ENCODE measurements at regions not wholly inside any gene's neighbourhood (a gene's known extent, or its start where the extent isn't known, plus 50 kb on each side); places are given as distances from the start of the nearest gene placed in this dataset.

GRCh38 chr15:97567411-97567810 is 393.1 kb upstream of the ARRDC4 start:
- H3K36me3 Mint-ChIP-seq (ENCODE audit: low read depth) = no peaks in the 10 kb centered on the region
- H3K27me3 Mint-ChIP-seq (ENCODE audit: insufficient read depth) = no peaks in the 10 kb centered on the region
- H3K27ac Mint-ChIP-seq = no peak overlapping the region
- peaks cover 3% of the 10 kb centered on the region for H3K9me3 Mint-ChIP-seq
- intact Hi-C loops (cut with micrococcal nuclease) = no loop called here
- H3K4me3 Mint-ChIP-seq = no peak overlapping the region
- H3K4me1 Mint-ChIP-seq (ENCODE audit: low read depth) = no peaks in the 10 kb centered on the region
- DNase-seq (ENCODE audit: low spot score) = no peak

- H3K27ac Mint-ChIP-seq = no peak overlapping the region
- peaks cover 11% of the 10 kb centered on the region for H3K9me3 Mint-ChIP-seq
- DNase-seq (ENCODE audit: low spot score) = no peak
- H3K4me1 Mint-ChIP-seq (ENCODE audit: low read depth) = no peaks in the 10 kb centered on the region
- intact Hi-C loops (cut with micrococcal nuclease) = no loop called here
- H3K27me3 Mint-ChIP-seq (ENCODE audit: insufficient read depth) = no peaks in the 10 kb centered on the region
- H3K4me3 Mint-ChIP-seq = no peak overlapping the region
- H3K36me3 Mint-ChIP-seq (ENCODE audit: low read depth) = no peaks in the 10 kb centered on the region
Observed at GRCh38 chr15:97576929-97577645, 383.4 kb upstream of the ARRDC4 start.

- H3K27me3 Mint-ChIP-seq (ENCODE audit: insufficient read depth) = no peaks in the 10 kb centered on the region
- no peaks in the 10 kb centered on the region for H3K4me1 Mint-ChIP-seq (ENCODE audit: low read depth)
- no peak for DNase-seq (ENCODE audit: low spot score)
- no peaks in the 10 kb centered on the region for H3K36me3 Mint-ChIP-seq (ENCODE audit: low read depth)
- H3K27ac Mint-ChIP-seq = no peak overlapping the region
- H3K9me3 Mint-ChIP-seq = peaks cover 14% of the 10 kb centered on the region
- intact Hi-C loops (cut with micrococcal nuclease) = no loop called here
- H3K4me3 Mint-ChIP-seq = no peak overlapping the region
Observed at GRCh38 chr15:97585408-97585807, 375.1 kb upstream of the ARRDC4 start.

- no peaks in the 10 kb centered on the region for H3K36me3 Mint-ChIP-seq (ENCODE audit: low read depth)
- intact Hi-C loops (cut with micrococcal nuclease) = no loop called here
- no peak overlapping the region for H3K4me3 Mint-ChIP-seq
- H3K27me3 Mint-ChIP-seq (ENCODE audit: insufficient read depth) = no peaks in the 10 kb centered on the region
- peaks cover 2% of the 10 kb centered on the region for H3K9me3 Mint-ChIP-seq
- H3K27ac Mint-ChIP-seq = no peak overlapping the region
- no peaks in the 10 kb centered on the region for H3K4me1 Mint-ChIP-seq (ENCODE audit: low read depth)
- no peak for DNase-seq (ENCODE audit: low spot score)
Observed at GRCh38 chr15:97592778-97593177, 367.7 kb upstream of the ARRDC4 start.

GRCh38 chr15:97597801-97598200 is 362.7 kb upstream of the ARRDC4 start:
- H3K9me3 Mint-ChIP-seq = peaks cover 7% of the 10 kb centered on the region
- H3K4me3 Mint-ChIP-seq = no peak overlapping the region
- H3K36me3 Mint-ChIP-seq (ENCODE audit: low read depth) = no peaks in the 10 kb centered on the region
- intact Hi-C loops (cut with micrococcal nuclease) = no loop called here
- H3K4me1 Mint-ChIP-seq (ENCODE audit: low read depth) = no peaks in the 10 kb centered on the region
- DNase-seq (ENCODE audit: low spot score) = no peak
- no peaks in the 10 kb centered on the region for H3K27me3 Mint-ChIP-seq (ENCODE audit: insufficient read depth)
- no peak overlapping the region for H3K27ac Mint-ChIP-seq

GRCh38 chr15:97598353-97598798 is 362.1 kb upstream of the ARRDC4 start:
- H3K27ac Mint-ChIP-seq = no peak overlapping the region
- no peaks in the 10 kb centered on the region for H3K4me1 Mint-ChIP-seq (ENCODE audit: low read depth)
- DNase-seq (ENCODE audit: low spot score) = no peak
- no peaks in the 10 kb centered on the region for H3K36me3 Mint-ChIP-seq (ENCODE audit: low read depth)
- intact Hi-C loops (cut with micrococcal nuclease) = no loop called here
- H3K9me3 Mint-ChIP-seq = peaks cover 7% of the 10 kb centered on the region
- no peaks in the 10 kb centered on the region for H3K27me3 Mint-ChIP-seq (ENCODE audit: insufficient read depth)
- H3K4me3 Mint-ChIP-seq = no peak overlapping the region

- intact Hi-C loops (cut with micrococcal nuclease) = no loop called here
- no peak for DNase-seq (ENCODE audit: low spot score)
- no peak overlapping the region for H3K27ac Mint-ChIP-seq
- H3K27me3 Mint-ChIP-seq (ENCODE audit: insufficient read depth) = no peaks in the 10 kb centered on the region
- no peaks in the 10 kb centered on the region for H3K36me3 Mint-ChIP-seq (ENCODE audit: low read depth)
- no peak overlapping the region for H3K4me3 Mint-ChIP-seq
- peaks cover 7% of the 10 kb centered on the region for H3K9me3 Mint-ChIP-seq
- H3K4me1 Mint-ChIP-seq (ENCODE audit: low read depth) = no peaks in the 10 kb centered on the region
Observed at GRCh38 chr15:97600190-97600589, 360.3 kb upstream of the ARRDC4 start.

GRCh38 chr15:97604677-97605076 is 355.8 kb upstream of the ARRDC4 start:
- intact Hi-C loops (cut with micrococcal nuclease) = no loop called here
- Mint-ChIP-seq H3K4me1 (ENCODE audit: low read depth) (no peaks in the 10 kb centered on the region), H3K27me3 (ENCODE audit: insufficient read depth) (no peaks in the 10 kb centered on the region), H3K4me3 (no peak overlapping the region), H3K9me3 (no peaks in the 10 kb centered on the region), H3K36me3 (ENCODE audit: low read depth) (no peaks in the 10 kb centered on the region), H3K27ac (no peak overlapping the region)
- no peak for DNase-seq (ENCODE audit: low spot score)

GRCh38 chr15:97615114-97615513 is 345.4 kb upstream of the ARRDC4 start:
- intact Hi-C loops (cut with micrococcal nuclease) = no loop called here
- H3K9me3 Mint-ChIP-seq = peaks cover 14% of the 10 kb centered on the region
- H3K27ac Mint-ChIP-seq = no peak overlapping the region
- no peak overlapping the region for H3K4me3 Mint-ChIP-seq
- no peaks in the 10 kb centered on the region for H3K4me1 Mint-ChIP-seq (ENCODE audit: low read depth)
- no peaks in the 10 kb centered on the region for H3K36me3 Mint-ChIP-seq (ENCODE audit: low read depth)
- H3K27me3 Mint-ChIP-seq (ENCODE audit: insufficient read depth) = no peaks in the 10 kb centered on the region
- DNase-seq (ENCODE audit: low spot score) = no peak

- Mint-ChIP-seq H3K4me1 (ENCODE audit: low read depth) (no peaks in the 10 kb centered on the region), H3K27me3 (ENCODE audit: insufficient read depth) (peaks cover 1% of the 10 kb centered on the region), H3K4me3 (no peak overlapping the region), H3K36me3 (ENCODE audit: low read depth) (no peaks in the 10 kb centered on the region), H3K27ac (no peak overlapping the region), H3K9me3 (peaks cover 3% of the 10 kb centered on the region)
- no peak for DNase-seq (ENCODE audit: low spot score)
- intact Hi-C loops (cut with micrococcal nuclease) = no loop called here
Observed at GRCh38 chr15:97623091-97623661, 337.3 kb upstream of the ARRDC4 start.

GRCh38 chr15:97627634-97628033 is 332.9 kb upstream of the ARRDC4 start:
- Mint-ChIP-seq H3K36me3 (ENCODE audit: low read depth) (no peaks in the 10 kb centered on the region), H3K27me3 (ENCODE audit: insufficient read depth) (peaks cover 1% of the 10 kb centered on the region), H3K27ac (no peak overlapping the region), H3K4me3 (no peak overlapping the region), H3K4me1 (ENCODE audit: low read depth) (no peaks in the 10 kb centered on the region), H3K9me3 (peaks cover 3% of the 10 kb centered on the region)
- no peak for DNase-seq (ENCODE audit: low spot score)
- intact Hi-C loops (cut with micrococcal nuclease) = no loop called here

GRCh38 chr15:97645758-97646157 is 314.7 kb upstream of the ARRDC4 start:
- no peaks in the 10 kb centered on the region for H3K9me3 Mint-ChIP-seq
- DNase-seq (ENCODE audit: low spot score) = no peak
- H3K36me3 Mint-ChIP-seq (ENCODE audit: low read depth) = no peaks in the 10 kb centered on the region
- H3K27ac Mint-ChIP-seq = no peak overlapping the region
- no peaks in the 10 kb centered on the region for H3K27me3 Mint-ChIP-seq (ENCODE audit: insufficient read depth)
- H3K4me3 Mint-ChIP-seq = no peak overlapping the region
- intact Hi-C loops (cut with micrococcal nuclease) = no loop called here
- H3K4me1 Mint-ChIP-seq (ENCODE audit: low read depth) = no peaks in the 10 kb centered on the region

- H3K9me3 Mint-ChIP-seq = no peaks in the 10 kb centered on the region
- H3K4me1 Mint-ChIP-seq (ENCODE audit: low read depth) = no peaks in the 10 kb centered on the region
- no peak for DNase-seq (ENCODE audit: low spot score)
- H3K27me3 Mint-ChIP-seq (ENCODE audit: insufficient read depth) = peaks cover 7% of the 10 kb centered on the region
- no peaks in the 10 kb centered on the region for H3K36me3 Mint-ChIP-seq (ENCODE audit: low read depth)
- intact Hi-C loops (cut with micrococcal nuclease) = no loop called here
- H3K4me3 Mint-ChIP-seq = no peak overlapping the region
- no peak overlapping the region for H3K27ac Mint-ChIP-seq
Observed at GRCh38 chr15:97648728-97649127, 311.8 kb upstream of the ARRDC4 start.

GRCh38 chr15:97652041-97652440 is 308.5 kb upstream of the ARRDC4 start:
- no peak overlapping the region for H3K4me3 Mint-ChIP-seq
- H3K9me3 Mint-ChIP-seq = no peaks in the 10 kb centered on the region
- no peaks in the 10 kb centered on the region for H3K36me3 Mint-ChIP-seq (ENCODE audit: low read depth)

More at GRCh38 chr15:97652041-97652440, 308.5 kb upstream of the ARRDC4 start:
- Mint-ChIP-seq H3K27me3 (ENCODE audit: insufficient read depth) (peaks cover 7% of the 10 kb centered on the region), H3K4me1 (ENCODE audit: low read depth) (no peaks in the 10 kb centered on the region), H3K27ac (no peak overlapping the region)
- intact Hi-C loops (cut with micrococcal nuclease) = no loop called here
- DNase-seq (ENCODE audit: low spot score) = no peak
